Choroid plexus epithelial cell (primary cell): ENCODE measurements at regions not wholly inside any gene's neighbourhood (a gene's known extent, or its start where the extent isn't known, plus 50 kb on each side); places are given as distances from the start of the nearest gene placed in this dataset.

Source experiments
- DNase-seq: peaks from one replicate; pipeline ENCODE4 v3.0.0-alpha.2; 2010; ENCODE audit warnings: low read depth
- H3K4me3 ChIP-seq: 2 replicates; pipeline ENCODE4 v1.5.1; 2011; ENCODE audit warnings: low read depth, mild to moderate bottlenecking, control low read depth, low read length, moderate library complexity
- TF ChIP-seq, protein P1 (sequence below): conservative IDR thresholded peaks from 2 replicates; pipeline ENCODE4 v1.5.1; 2011; ENCODE audit warnings: low read depth, mild to moderate bottlenecking, control low read depth, inconsistent platforms, low read length, moderate library complexity

DNA sequence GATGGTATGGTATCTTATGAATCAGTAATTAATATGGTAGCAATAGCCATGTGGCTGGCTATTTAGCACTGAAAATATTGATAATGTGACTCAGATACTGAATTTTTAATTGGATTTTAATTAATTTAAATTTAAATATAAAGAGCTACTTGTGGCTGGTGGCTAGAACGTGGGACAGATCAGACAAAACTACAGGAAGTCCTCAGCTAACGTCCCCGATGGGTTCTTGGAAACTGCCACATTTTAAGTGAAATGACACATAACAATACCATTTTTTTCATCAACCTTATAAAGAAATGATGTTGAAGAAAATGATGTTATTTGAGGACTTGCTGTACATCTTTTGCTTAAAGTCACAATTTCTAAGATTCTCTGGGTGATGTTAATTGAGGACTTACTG lies 138.1 kb upstream of the FLRT2 start:
- no peak overlapping the region for H3K4me3 ChIP-seq
- TF ChIP-seq, protein P1, sequence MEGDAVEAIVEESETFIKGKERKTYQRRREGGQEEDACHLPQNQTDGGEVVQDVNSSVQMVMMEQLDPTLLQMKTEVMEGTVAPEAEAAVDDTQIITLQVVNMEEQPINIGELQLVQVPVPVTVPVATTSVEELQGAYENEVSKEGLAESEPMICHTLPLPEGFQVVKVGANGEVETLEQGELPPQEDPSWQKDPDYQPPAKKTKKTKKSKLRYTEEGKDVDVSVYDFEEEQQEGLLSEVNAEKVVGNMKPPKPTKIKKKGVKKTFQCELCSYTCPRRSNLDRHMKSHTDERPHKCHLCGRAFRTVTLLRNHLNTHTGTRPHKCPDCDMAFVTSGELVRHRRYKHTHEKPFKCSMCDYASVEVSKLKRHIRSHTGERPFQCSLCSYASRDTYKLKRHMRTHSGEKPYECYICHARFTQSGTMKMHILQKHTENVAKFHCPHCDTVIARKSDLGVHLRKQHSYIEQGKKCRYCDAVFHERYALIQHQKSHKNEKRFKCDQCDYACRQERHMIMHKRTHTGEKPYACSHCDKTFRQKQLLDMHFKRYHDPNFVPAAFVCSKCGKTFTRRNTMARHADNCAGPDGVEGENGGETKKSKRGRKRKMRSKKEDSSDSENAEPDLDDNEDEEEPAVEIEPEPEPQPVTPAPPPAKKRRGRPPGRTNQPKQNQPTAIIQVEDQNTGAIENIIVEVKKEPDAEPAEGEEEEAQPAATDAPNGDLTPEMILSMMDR = no peak
- DNase-seq = no peak

DNA sequence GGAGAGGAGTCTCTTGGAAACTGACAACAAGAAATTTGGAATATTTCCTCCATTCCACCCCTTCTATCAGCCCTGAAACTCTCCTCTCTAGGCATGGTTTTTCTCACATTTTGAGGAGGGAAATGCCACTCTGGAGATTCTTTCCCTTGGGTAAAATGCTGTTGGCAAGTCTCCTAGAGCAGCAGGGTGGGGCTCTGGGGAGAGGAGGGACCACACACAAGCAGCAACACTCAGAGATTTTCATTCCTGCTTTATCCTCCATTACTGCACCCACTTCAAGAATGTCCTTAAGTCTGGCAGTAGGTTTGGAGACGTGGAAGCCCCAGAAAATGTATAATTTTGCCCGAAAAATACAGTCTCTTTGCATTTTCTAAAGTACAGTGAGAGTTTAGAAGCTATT lies 130.8 kb upstream of the FLRT2 start:
- no peak for DNase-seq
- H3K4me3 ChIP-seq = no peak overlapping the region
- TF ChIP-seq, protein P1 = no peak

DNA sequence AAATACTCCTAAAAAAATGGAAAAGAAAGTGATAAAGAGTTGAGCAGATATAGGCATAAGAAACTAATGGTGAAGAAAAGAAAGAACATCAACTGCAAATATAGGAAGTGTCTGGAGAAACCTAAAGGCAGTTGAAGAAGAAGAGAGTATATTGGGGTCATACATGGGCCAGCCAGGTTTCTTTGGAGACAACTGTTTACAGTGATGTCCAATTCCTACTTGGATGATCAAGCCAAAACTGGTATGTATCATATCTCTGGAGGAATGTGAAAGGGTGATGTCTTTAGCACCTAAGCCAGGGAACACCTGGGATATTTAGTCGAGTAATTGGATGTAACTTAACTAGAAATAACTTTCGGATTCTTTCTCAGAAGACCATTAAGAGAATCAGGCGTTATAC lies 129.3 kb upstream of the FLRT2 start:
- DNase-seq = no peak
- H3K4me3 ChIP-seq = no peak overlapping the region
- TF ChIP-seq, protein P1 = no peak

DNA sequence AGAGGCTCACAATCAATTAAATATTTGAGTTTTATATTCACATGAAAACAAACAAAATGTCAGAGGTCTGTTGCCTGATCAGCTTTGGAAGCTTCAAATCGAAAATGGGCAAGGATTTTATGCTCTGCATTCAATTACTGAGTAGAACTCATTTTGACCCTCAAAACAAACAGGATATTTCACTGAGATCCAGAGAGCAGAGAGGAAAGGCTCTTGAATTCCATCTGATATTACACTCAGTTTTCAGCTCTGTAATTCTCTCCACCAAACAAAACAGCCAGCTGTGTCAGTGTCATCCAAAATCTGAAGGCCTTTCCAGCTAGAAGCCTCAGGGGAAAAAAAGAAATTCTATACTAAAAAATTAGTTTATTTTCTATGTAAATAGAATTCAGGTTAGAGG lies 128.6 kb upstream of the FLRT2 start:
- no peak overlapping the region for H3K4me3 ChIP-seq
- TF ChIP-seq, protein P1 = no peak
- no peak for DNase-seq

DNA sequence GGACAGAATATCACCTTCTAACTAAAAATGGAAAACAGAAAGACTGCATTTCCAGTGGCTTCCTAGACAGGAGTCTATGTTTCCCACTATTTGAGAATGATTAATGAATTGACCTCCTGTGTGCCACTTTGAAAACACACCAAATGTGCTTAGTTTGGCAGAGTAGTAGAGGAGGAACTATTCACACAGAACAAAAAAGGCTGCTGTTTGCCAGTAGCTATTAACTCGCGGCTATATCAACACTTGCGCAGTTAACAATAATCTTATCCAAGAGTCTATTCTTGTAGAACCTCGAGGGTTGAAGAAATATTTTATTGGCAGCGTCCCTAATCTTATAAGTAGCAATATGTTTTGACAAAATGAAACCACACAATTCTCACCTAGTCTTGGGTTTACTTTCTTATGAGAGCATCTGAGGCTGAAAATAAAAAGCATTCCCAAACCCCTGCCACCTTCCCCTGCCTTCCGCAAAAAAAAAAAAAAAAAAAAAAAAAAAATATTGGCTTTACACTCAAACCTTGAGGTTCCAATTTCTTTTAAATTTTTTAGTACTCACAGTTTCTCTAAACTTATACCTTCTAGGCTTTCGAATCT lies 127.3 kb upstream of the FLRT2 start:
- no peak overlapping the region for H3K4me3 ChIP-seq
- TF ChIP-seq, protein P1 = no peak

DNA sequence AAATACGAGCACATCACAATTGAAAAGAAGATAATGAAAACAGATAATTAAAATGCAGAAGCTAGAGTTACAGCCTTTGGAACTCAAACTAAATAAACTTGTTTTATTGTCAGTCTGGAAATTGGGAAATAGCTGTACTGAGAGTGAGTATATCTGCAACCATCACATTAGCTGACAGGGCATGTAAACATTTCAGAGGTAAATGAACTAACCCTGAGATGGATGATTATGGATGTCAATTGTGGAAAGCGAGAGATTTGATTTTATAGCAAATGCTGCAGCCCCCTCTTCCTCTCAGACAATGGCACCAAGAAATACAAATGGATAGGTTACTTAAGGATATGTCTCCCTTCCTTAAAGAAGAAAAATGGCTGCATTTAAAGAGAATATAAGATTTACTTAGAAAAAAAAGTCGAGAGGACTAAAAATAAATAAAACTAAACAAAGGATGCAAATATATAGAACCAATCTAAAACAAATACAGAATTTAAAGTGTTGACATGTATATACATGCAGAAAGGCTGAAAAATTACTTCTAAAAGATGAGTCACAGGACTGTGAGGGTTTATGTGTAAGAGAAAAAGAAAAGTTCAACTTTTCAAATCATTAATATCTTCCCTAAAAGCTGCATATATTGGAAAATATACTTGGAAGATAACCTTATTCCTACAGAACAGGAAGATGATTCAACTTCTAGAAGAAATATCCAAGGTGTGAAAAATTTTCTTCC lies 120.3 kb upstream of the FLRT2 start:
- DNase-seq = no peak
- TF ChIP-seq, protein P1 = no peak
- H3K4me3 ChIP-seq = no peak overlapping the region

More for the DNA sequence above, 127.3 kb upstream of the FLRT2 start:
- DNase-seq = no peak

DNA sequence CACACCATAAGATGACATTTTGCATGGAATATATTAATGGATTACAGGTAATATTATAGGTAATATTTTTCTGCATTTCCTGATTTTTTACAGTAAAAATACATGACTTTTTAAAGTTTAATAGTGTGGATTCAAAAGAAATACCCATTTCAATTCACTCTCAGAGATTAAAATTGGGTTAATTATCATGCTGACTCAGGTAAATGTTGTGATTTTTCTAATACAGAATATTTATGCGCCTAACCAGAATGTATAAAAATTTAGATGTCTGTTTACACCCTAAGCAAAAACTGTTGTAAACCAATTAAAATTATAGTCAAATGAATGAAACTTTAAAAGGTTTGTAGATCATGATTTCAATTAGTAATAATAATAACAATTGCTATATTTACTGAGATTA lies 117.2 kb upstream of the FLRT2 start:
- no peak overlapping the region for H3K4me3 ChIP-seq
- DNase-seq = no peak
- TF ChIP-seq, protein P1 = no peak
